AG09309 (cell line): ENCODE measurements at regions not wholly inside any gene's neighbourhood (a gene's known extent, or its start where the extent isn't known, plus 50 kb on each side); places are given as distances from the start of the nearest gene placed in this dataset.

Experiments used
- DNase-seq: peaks from one replicate; pipeline ENCODE4 v3.0.0-alpha.2; 2010; ENCODE audit warnings: low read depth
- H3K4me3 ChIP-seq: 2 replicates; pipeline ENCODE4 v1.5.1; 2011; ENCODE audit warnings: mild to moderate bottlenecking, low read depth, low read length, moderate library complexity; ENCODE audit not compliant: control insufficient read depth
- TF ChIP-seq, protein P1 (sequence below): IDR thresholded peaks from 2 replicates; pipeline ENCODE4 v1.5.1; 2011; ENCODE audit warnings: mild to moderate bottlenecking, low read depth, low read length, inconsistent platforms; ENCODE audit not compliant: insufficient read depth, control insufficient read depth; ENCODE audit errors: missing control alignments

DNA sequence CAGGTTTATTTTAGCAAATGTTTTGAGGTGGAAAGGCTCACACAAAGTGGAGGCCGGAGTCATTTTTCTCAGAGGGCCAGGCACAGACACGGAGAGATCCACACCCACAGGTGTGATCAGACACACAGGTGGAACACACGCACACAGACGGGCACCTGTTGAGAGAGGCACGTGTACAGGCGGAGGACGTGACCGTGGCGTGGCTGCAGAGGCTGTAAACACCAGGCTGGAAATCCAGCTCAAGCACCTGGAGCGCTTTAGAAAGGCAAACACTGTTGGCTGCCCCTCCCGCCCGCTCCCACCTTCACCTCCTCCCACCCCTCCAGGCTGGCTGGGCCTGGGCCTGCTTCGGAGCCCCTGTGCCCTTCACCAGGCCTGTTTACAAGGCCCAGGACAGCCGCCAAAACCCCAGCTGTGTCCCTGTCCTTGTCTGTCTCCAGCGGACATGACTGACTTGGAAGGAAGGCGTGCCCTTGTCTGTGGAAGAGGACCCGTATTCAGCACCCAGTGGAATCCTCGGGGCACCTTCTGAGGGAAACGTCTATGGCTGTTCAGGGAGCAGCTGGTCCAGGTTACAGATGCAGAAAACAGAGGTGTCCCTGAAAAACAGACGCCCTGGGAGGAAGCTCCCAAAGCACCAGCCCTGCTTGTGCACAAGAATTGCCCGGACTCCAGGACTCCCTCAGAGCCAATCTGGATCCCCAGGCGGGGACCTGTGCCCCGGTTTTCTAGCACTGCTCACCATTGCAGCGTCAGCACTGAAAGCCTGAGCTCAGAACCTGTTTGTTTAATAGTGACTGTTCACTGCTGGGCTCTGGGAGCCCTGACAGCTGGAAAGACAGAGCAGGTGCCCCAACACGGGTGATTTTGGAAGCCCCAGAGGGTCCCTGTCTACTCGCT lies 134.3 kb upstream of the HAAO start:
- TF ChIP-seq, protein P1, sequence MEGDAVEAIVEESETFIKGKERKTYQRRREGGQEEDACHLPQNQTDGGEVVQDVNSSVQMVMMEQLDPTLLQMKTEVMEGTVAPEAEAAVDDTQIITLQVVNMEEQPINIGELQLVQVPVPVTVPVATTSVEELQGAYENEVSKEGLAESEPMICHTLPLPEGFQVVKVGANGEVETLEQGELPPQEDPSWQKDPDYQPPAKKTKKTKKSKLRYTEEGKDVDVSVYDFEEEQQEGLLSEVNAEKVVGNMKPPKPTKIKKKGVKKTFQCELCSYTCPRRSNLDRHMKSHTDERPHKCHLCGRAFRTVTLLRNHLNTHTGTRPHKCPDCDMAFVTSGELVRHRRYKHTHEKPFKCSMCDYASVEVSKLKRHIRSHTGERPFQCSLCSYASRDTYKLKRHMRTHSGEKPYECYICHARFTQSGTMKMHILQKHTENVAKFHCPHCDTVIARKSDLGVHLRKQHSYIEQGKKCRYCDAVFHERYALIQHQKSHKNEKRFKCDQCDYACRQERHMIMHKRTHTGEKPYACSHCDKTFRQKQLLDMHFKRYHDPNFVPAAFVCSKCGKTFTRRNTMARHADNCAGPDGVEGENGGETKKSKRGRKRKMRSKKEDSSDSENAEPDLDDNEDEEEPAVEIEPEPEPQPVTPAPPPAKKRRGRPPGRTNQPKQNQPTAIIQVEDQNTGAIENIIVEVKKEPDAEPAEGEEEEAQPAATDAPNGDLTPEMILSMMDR: no peak
- H3K4me3 ChIP-seq: no peak overlapping the region
- no peak for DNase-seq

DNA sequence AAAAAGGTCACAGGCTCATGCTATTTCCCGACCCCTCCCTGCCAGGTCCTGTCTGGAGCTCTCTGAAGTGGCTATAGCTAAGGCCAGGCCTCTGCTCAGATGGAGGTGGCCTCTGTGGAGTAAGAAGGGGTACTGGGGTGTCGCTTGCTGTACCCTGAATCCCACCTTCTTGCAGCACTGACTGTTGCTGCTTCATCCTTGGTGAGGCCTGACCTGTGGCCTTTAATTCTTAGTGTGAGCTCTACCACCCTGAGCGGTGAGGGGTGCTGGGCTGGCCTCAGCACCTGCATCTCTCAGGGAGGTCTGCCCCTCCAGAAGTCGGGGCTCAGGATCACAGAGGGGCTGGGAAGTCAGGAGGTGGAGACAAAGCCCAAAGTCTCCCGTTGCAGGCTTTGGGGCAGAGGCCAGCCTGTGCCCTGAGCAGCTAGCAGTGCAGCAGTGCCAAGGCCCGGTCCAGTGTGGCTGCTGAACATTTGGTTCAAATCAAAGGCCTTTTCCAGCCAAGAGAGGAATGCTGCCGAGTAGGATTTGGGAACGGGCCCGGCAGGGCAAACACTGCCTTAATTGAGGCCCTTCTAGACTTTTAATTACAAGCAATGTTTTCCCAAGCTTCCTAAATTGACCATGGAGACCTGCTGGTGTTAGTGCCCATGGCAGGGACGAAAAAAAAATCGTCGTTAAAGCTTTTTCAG lies 133.5 kb upstream of the HAAO start:
- TF ChIP-seq, protein P1: no peak
- no peak for DNase-seq
- no peak overlapping the region for H3K4me3 ChIP-seq

DNA sequence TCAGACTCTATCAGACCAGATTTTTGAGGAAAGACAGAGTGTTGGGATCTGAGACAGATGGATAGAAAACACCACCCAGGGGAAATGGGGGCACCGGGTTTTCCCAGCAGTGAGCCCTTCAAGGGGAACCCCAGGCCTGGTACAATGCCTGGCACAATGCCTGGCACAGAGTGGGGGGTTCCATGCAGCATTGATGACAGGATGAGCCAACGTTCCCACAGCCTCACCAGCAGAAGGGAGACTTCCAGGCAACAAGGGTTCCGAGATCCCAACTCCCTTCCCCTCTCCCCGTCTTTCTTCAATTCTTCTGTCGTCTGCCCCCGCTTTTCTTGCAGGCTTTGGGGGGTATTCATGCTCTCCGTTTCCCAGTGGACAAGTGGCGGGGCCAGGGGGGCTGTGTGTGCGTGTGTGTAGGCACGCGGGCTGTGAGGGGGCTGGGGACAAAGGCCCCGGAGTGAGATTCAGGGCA lies 132.1 kb upstream of the HAAO start:
- TF ChIP-seq, protein P1: no peak
- H3K4me3 ChIP-seq: peak overlapping the region; percentile 13; the same call in 1 of the 2 replicates
- DNase-seq: no peak

DNA sequence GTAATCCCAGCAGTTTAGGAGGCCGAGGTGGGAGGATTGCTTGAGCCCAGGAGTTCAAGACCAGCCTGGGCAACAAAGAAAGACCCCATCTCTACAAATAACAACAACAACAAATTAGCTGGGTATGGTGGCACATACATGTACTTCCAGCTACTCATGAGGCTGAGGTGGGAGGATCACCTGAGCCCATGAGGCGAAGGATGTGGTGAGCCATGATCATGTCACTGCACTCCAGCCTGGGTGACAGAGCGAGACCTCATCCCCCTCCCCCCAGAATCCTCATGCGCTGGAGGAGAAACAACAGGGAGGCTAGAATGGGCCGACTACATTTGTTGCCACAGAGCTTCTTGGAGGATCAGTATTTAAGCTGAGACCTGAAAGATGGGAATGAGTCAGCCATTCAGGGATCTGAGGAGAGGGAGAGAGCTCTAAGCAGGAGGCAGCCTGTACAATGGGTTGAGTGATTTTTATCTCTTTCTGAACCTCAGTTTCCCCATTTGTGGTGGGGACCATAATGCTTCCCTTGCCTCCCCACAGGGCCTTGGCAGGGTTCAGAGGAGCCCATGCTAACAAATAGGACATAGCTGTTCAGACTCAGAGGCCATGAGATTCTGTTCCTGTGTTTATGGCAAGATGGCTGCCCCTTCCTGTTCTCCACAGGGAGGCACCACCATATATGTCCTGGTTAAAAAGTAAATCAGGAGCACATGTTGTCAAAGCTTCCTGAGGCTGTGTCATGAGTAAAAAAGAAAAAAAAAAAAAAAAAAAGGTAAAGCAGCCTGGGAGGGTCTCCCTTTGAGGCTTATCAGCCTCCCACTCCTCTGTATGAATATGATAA lies 131.4 kb upstream of the HAAO start:
- H3K4me3 ChIP-seq: no peak overlapping the region
- TF ChIP-seq, protein P1: no peak
- no peak for DNase-seq

DNA sequence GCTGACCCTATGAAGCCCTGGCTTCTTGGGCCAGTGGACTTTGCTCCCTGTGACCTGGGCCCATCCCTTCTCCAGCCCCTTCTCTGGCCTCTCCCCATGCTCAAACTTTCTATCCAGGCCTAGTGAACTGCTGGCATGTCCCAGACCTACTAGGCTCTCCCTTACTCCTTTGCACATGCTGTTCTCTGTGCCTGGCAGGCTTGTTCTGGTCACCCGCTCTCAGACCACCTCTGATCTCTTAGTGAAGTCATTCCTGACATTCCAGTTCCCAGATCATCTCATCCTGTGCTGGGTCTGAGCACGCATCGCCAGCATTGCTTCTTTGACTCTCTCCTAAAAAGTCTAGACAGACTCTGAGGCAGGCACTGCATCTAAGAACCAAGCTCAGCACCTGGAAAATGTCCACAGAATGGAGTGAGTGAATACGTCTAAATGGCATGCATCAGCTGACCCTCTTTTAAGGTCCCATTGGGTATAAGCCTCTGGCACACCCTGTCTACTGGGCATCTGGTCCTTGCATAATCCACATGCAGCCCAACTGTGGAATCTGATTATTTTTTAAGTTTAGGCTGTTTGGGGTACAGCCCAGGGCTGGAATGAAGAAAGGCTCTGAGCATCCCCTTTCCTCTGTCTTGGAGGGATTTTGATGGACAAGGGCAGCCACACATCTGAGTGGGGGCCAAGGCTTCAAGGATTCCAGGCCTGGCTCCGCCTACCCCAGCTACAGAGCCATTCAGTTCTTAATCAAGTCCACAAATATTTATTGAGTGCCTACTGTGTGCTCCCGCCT lies 130.6 kb upstream of the HAAO start:
- peak; percentile 97 for DNase-seq
- TF ChIP-seq, protein P1: no peak
- no peak overlapping the region for H3K4me3 ChIP-seq
